Retinal pigment epithelial cell (primary cell): ENCODE measurements at regions not wholly inside any gene's neighbourhood (a gene's known extent, or its start where the extent isn't known, plus 50 kb on each side); places are given as distances from the start of the nearest gene placed in this dataset.

Source experiments
- DNase-seq: peaks from one replicate; pipeline ENCODE4 v3.0.0-alpha.2; 2010; ENCODE audit warnings: low read depth
- H3K4me3 ChIP-seq: 2 replicates; pipeline ENCODE4 v1.5.1; 2011; ENCODE audit warnings: mild to moderate bottlenecking, low read length, control low read depth, moderate library complexity
- TF ChIP-seq, protein P1 (sequence below): conservative IDR thresholded peaks from 2 replicates; pipeline ENCODE4 v1.5.1; 2011; ENCODE audit warnings: low read depth, low read length, control low read depth, inconsistent platforms

DNA sequence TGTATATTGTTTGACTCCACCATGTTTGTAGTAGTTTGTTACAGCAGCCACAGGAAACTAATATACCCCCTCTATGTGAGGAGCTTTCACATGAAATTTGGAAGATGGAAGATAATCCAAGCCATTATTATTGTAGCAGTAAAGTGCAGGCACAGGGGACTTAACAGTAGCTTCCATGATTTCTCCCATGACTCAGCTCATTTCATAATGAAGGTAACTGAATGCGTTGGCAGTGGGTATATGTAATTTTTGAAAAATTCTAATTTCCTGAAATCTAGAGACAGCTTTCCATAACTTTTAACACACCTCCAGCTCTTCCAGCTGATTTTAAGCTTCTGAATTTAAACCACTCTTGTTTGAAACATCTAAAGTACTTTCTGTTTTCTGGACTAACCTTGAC lies 181.2 kb downstream of the NR4A2 start:
- TF ChIP-seq, protein P1, sequence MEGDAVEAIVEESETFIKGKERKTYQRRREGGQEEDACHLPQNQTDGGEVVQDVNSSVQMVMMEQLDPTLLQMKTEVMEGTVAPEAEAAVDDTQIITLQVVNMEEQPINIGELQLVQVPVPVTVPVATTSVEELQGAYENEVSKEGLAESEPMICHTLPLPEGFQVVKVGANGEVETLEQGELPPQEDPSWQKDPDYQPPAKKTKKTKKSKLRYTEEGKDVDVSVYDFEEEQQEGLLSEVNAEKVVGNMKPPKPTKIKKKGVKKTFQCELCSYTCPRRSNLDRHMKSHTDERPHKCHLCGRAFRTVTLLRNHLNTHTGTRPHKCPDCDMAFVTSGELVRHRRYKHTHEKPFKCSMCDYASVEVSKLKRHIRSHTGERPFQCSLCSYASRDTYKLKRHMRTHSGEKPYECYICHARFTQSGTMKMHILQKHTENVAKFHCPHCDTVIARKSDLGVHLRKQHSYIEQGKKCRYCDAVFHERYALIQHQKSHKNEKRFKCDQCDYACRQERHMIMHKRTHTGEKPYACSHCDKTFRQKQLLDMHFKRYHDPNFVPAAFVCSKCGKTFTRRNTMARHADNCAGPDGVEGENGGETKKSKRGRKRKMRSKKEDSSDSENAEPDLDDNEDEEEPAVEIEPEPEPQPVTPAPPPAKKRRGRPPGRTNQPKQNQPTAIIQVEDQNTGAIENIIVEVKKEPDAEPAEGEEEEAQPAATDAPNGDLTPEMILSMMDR: no peak
- no peak overlapping the region for H3K4me3 ChIP-seq
- no peak for DNase-seq

DNA sequence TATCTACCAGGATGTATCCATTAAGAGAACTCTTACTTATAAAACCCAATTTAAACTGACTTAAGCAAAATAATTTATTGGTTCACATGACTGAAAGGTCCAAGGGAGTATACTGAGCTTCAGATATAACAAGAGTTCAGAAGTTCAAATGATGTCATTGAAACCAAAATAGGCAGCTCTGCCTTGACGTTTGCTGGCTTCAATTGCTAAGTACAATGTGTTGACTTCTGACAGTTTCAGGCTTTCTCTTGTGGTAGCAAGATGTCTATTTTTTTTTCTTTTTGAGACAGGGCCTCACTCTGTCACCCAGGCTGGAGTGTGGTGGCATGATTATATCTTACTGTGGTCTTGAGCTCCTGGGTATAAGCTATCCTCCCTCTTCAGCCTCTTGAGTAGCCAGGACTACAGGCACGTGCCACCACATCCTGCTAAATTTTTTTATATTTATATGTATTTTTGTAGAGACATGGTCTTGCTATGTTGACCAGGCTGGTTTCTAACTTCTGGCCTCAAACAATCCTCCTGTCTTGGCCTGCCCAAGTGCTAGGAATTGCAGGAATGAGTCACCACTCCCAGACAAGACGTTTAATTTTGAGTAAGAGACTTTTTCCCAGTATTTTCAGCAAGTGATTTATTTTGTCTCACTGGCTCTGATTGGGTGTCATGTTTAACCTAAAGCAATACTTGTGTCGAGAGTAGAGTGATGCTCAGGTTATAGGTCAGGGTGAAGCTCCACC lies 184.8 kb downstream of the NR4A2 start:
- TF ChIP-seq, protein P1: no peak
- no peak overlapping the region for H3K4me3 ChIP-seq
- DNase-seq: peak; percentile 26

DNA sequence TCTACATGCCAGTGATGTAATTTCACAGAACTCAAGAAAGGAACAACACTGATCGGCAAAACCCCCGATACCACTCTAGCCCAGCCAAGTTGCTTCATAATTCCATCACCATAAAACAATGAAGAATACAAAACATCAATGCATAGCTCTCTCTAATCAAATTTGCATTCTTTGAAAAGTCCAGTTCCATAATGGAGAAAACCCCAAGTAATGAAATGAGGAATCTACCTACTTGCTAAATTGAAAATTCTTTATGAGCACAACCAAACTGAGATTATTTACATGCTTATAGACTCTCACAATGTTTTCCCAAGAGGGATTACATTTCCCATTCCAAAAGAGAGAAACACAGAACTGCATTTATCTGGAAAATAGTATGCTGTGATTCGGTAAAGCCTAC lies 186.5 kb downstream of the NR4A2 start:
- TF ChIP-seq, protein P1: no peak
- no peak overlapping the region for H3K4me3 ChIP-seq
- DNase-seq: no peak

DNA sequence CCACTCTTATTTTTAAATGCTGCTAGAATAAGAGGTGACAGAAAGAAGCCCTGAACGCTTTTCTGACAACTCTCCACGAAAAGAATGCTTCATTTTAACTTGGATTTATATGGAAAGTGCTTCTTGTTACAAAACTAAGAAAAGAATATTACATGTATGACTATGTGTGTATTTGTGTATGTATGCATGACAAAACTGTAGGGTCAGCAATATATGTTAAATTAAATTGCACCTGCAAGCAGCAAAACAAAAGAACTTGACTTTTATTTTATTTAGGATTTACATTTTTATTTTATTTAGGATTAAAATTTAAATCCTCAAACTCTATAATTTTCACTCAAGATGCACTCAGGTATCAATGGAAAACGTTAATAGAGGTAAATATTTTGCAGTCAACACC lies 187.1 kb downstream of the NR4A2 start:
- no peak for DNase-seq
- TF ChIP-seq, protein P1: no peak
- no peak overlapping the region for H3K4me3 ChIP-seq

DNA sequence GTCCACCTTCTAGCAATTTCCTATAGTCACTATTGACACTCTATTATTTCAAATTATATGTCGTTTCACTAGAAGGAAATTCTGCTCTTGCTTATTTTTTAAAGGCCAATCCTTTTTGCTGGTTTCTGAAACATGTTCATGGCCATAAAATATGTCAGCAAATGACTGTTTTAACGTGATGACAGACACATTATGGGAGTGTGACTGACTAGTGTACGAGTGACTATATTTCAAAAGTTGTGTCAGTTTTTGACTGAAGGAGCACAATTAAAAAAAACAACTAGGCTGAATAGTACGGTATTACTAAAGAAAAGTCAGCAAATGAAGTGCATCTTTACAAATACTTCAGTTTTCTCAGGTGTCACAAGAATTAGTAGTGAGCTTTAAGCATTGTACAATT lies 196.0 kb downstream of the NR4A2 start:
- TF ChIP-seq, protein P1: no peak
- DNase-seq: no peak

DNA sequence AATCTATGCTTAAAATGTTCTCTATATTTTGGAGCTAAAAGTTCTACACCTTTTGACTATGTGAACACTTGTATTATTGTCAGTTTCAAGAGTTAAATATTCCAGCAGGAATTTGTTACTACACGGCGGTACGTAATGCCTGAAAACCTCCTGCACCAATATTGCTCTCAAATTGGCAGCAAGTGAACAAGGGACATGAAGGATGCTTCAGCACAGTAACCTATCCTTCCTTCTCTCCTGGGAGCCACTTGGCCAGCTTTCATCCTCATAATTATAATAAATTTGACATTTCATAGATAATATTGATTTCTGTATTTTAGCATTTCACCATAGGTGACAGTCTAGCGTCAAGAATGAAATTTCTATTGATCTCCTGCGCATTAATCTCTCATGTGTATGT lies 197.6 kb downstream of the NR4A2 start:
- H3K4me3 ChIP-seq: no peak overlapping the region
- TF ChIP-seq, protein P1: no peak
- DNase-seq: no peak

More for the DNA sequence above, 196.0 kb downstream of the NR4A2 start:
- H3K4me3 ChIP-seq: no peak overlapping the region

DNA sequence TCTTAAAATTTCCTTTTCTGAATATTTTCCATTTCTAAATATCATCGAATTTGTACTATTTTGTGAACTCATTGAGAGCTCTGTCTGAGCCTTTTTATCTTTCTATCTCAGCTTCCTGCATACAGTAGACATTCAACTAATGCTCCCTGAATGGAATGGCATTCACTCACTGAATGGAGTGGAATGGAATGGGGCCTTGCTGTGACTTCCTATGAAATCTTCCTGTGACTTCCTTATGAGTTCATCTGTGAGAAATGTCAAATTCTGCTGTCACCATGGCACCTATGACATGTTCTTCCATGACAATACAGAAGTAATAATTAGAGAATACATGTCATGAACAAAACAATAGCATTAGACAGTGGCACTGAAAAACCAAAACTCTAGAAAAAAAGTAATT lies 199.6 kb downstream of the NR4A2 start:
- H3K4me3 ChIP-seq: no peak overlapping the region
- TF ChIP-seq, protein P1: no peak
- no peak for DNase-seq
